DND-41 (cell line): ENCODE measurements at regions not wholly inside any gene's neighbourhood (a gene's known extent, or its start where the extent isn't known, plus 50 kb on each side); places are given as distances from the start of the nearest gene placed in this dataset.

Source experiments
- ATAC-seq: fragments of 200-7000 bp; cut with Tn5 transposase; 3 replicates; pipeline ENCODE4 v1.9.1; 2021; ENCODE audit warnings: low read depth; ENCODE audit not compliant: insufficient read depth
- DNase-seq: peaks from one replicate; pipeline ENCODE4 v3.0.0-alpha.2; 2020
- H2AFZ ChIP-seq: 2 replicates; pipeline ENCODE4 v1.6.0; 2012; ENCODE audit warnings: low read depth, low read length
- H3K27ac ChIP-seq: 2 replicates; pipeline ENCODE4 v1.5.1; 2012; ENCODE audit warnings: low read length, inconsistent platforms
- H3K27me3 ChIP-seq: fragments of 200-600 bp; sonication (generic); 2 replicates; pipeline ENCODE4 v1.6.0; 2012; ENCODE audit warnings: low read length, mild to moderate bottlenecking, inconsistent platforms; ENCODE audit not compliant: insufficient read depth, poor library complexity
- H3K36me3 ChIP-seq: 2 replicates; pipeline ENCODE4 v1.5.1; 2012; ENCODE audit warnings: low read length, inconsistent platforms; ENCODE audit not compliant: insufficient read depth
- H3K4me1 ChIP-seq: 2 replicates; pipeline ENCODE4 v1.5.1; 2012; ENCODE audit warnings: mild to moderate bottlenecking, low read length; ENCODE audit not compliant: insufficient read depth
- H3K4me2 ChIP-seq: 2 replicates; pipeline ENCODE4 v1.6.0; 2012; ENCODE audit warnings: mild to moderate bottlenecking, moderate library complexity, low read length, inconsistent platforms; ENCODE audit not compliant: insufficient read depth
- H3K4me3 ChIP-seq, 2 experiments: fragments of 200-600 bp in 1 of 2; shearing (Covaris generic) in 1 of 2; 2 replicates each; pipeline ENCODE4 v1.5.1; 2012 to 2016; ENCODE audit warnings: inconsistent platforms in 2 of 2, low read length in 2 of 2, mild to moderate bottlenecking in 2 of 2, low read depth in 1 of 2, moderate library complexity in 1 of 2
- H3K79me2 ChIP-seq: 2 replicates; pipeline ENCODE4 v1.6.0; 2012; ENCODE audit warnings: low read length, inconsistent platforms; ENCODE audit not compliant: insufficient read depth
- H3K9ac ChIP-seq: 2 replicates; pipeline ENCODE4 v1.6.0; 2012; ENCODE audit warnings: low read depth, mild to moderate bottlenecking, inconsistent platforms, low read length, moderate library complexity
- H3K9me3 ChIP-seq: 2 replicates; pipeline ENCODE4 v1.5.1; 2012; ENCODE audit warnings: low read length, moderate library complexity, mild to moderate bottlenecking, inconsistent platforms; ENCODE audit not compliant: insufficient read depth, severe bottlenecking
- H4K20me1 ChIP-seq: 2 replicates; pipeline ENCODE4 v1.6.0; 2012; ENCODE audit warnings: low read length; ENCODE audit not compliant: insufficient read depth
- EZH2 ChIP-seq: IDR thresholded peaks from 3 replicates; pipeline ENCODE4 v1.6.1; 2012; ENCODE audit warnings: borderline replicate concordance, low read depth, mild to moderate bottlenecking, moderate library complexity, low read length, inconsistent platforms; ENCODE audit not compliant: severe bottlenecking
- TF ChIP-seq, protein P1 (sequence below): IDR thresholded peaks from 2 replicates; pipeline ENCODE4 v1.5.1; 2012; ENCODE audit warnings: borderline replicate concordance, low read length, moderate library complexity, mild to moderate bottlenecking; ENCODE audit not compliant: poor library complexity, severe bottlenecking; ENCODE audit errors: extremely low read depth

DNA sequence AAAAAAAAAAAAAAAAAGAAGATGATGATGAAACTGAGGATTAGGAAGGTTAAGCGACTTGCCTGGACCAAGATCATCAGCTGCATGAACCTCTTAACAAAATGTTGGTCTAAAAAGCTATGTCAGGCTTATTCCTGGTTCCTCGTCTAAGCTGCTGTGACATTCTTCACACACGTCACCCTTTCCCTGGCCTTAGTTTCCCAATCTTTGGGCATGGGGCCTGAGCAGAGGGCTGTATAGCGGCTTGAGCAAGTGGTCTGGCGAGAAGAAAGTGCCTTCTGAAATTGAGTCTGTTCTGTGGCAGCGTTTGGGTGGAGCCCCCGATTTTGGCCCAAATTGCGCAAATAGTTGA, 58.7 kb upstream of the CCND2 start:
- Histone ChIP-seq H3K4me1 (no peaks in the 10 kb centered on the region), H4K20me1 (no peaks in the 10 kb centered on the region), H3K79me2 (no peaks in the 10 kb centered on the region), H3K27me3 (peaks cover 14% of the 10 kb centered on the region), H3K9me3 (no peaks in the 10 kb centered on the region), H3K27ac (no peak overlapping the region), H2AFZ (no peak overlapping the region), H3K36me3 (no peaks in the 10 kb centered on the region), H3K9ac (no peak overlapping the region), H3K4me2 (no peak overlapping the region), H3K4me3 (no peak overlapping the region)
- DNase-seq (no peak), ATAC-seq (no peak)
- TF ChIP-seq EZH2: no peak
- TF ChIP-seq, protein P1, sequence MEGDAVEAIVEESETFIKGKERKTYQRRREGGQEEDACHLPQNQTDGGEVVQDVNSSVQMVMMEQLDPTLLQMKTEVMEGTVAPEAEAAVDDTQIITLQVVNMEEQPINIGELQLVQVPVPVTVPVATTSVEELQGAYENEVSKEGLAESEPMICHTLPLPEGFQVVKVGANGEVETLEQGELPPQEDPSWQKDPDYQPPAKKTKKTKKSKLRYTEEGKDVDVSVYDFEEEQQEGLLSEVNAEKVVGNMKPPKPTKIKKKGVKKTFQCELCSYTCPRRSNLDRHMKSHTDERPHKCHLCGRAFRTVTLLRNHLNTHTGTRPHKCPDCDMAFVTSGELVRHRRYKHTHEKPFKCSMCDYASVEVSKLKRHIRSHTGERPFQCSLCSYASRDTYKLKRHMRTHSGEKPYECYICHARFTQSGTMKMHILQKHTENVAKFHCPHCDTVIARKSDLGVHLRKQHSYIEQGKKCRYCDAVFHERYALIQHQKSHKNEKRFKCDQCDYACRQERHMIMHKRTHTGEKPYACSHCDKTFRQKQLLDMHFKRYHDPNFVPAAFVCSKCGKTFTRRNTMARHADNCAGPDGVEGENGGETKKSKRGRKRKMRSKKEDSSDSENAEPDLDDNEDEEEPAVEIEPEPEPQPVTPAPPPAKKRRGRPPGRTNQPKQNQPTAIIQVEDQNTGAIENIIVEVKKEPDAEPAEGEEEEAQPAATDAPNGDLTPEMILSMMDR: no peak

DNA sequence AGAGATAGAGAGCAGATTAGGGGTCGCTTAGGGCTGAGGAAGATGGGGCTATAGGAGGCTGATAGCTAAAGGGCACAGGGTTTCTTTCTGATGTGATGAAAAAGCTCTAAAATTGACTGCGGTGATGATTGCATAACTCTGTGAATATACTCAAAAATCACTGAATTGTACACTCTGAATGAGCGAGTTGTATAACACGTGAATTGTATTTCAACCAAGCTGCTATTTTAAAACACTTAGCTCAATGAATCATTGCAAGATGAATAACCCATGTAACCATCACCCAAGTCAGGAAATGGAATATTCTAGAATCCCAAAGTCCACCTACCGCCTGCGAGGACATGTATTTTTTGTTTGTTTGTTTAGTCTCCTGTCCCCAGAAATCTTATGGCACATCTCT, 60.1 kb upstream of the CCND2 start:
- TF ChIP-seq EZH2: no peak
- TF ChIP-seq, protein P1: no peak
- peaks cover 12% of the 10 kb centered on the region for H3K27me3 ChIP-seq

DNA sequence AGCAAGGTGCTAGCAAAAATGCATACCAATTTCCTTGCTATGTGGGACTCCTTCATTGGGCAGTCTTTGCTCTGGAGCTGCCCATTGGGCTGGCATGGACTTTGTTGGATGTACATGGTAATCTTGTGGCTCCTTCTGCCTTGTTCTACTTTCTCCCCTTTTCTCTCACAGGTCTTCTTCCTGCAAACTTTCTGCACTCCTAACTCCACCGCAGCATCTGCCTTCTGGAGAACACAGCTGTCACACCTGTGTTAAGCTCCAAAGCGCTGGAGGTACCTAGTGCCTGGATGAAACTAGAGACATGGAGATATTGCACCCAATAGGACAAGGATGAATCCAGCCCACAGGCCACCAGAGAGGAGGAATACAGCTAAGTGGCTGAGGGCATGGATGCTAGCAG, 60.7 kb upstream of the CCND2 start:
- H3K27ac ChIP-seq: no peak overlapping the region
- no peaks in the 10 kb centered on the region for H3K36me3 ChIP-seq
- no peak overlapping the region for H3K4me2 ChIP-seq
- no peaks in the 10 kb centered on the region for H4K20me1 ChIP-seq
- no peaks in the 10 kb centered on the region for H3K79me2 ChIP-seq
- no peak overlapping the region for H3K4me3 ChIP-seq
- DNase-seq (no peak), ATAC-seq (no peak)
- no peak overlapping the region for H3K9ac ChIP-seq
- H2AFZ ChIP-seq: no peak overlapping the region
- peaks cover 12% of the 10 kb centered on the region for H3K27me3 ChIP-seq
- TF ChIP-seq, protein P1: no peak
- TF ChIP-seq EZH2: no peak
- H3K9me3 ChIP-seq: no peaks in the 10 kb centered on the region
- H3K4me1 ChIP-seq: no peaks in the 10 kb centered on the region

More for the DNA sequence above, 60.1 kb upstream of the CCND2 start:
- H2AFZ ChIP-seq: no peak overlapping the region
- no peaks in the 10 kb centered on the region for H3K4me1 ChIP-seq
- ATAC-seq: no peak
- no peaks in the 10 kb centered on the region for H4K20me1 ChIP-seq
- H3K79me2 ChIP-seq: no peaks in the 10 kb centered on the region
- no peak overlapping the region for H3K4me3 ChIP-seq
- no peak overlapping the region for H3K4me2 ChIP-seq
- no peaks in the 10 kb centered on the region for H3K36me3 ChIP-seq
- DNase-seq: no peak
- H3K27ac ChIP-seq: no peak overlapping the region
- H3K9ac ChIP-seq: no peak overlapping the region
- no peaks in the 10 kb centered on the region for H3K9me3 ChIP-seq

DNA sequence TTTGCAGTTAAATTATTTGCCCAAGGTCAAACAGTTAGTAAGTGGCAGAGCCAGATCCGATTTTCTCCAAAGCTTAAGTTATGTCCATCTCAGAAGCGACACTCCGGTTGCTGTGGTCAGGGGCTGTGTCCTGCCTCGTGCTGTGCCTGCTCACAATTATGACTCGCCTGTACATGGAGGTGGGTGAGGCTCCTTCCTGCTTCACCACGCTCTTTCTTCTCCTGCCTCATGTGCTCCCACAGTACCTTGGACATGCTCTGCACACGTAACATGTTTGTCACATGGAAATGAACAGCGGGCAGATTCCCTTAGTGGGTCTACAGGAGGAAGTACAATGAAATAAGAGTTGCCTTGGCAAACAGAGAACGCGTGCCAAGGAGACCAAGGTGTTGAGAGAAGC, 62.2 kb upstream of the CCND2 start:
- Histone ChIP-seq H3K27ac (no peak overlapping the region), H3K4me1 (no peaks in the 10 kb centered on the region), H3K4me3 (no peak overlapping the region), H4K20me1 (no peaks in the 10 kb centered on the region), H3K36me3 (no peaks in the 10 kb centered on the region), H3K9ac (no peak overlapping the region), H3K9me3 (no peaks in the 10 kb centered on the region), H3K4me2 (no peak overlapping the region), H2AFZ (no peak overlapping the region), H3K27me3 (peaks cover 15% of the 10 kb centered on the region), H3K79me2 (no peaks in the 10 kb centered on the region)
- TF ChIP-seq, protein P1: no peak
- TF ChIP-seq EZH2: no peak
- ATAC-seq: no peak
- DNase-seq: no peak
